Effector memory CD8-positive, alpha-beta T cell (primary cell): ENCODE measurements at regions not wholly inside any gene's neighbourhood (a gene's known extent, or its start where the extent isn't known, plus 50 kb on each side); places are given as distances from the start of the nearest gene placed in this dataset.

Experiments used
- ATAC-seq: fragments of 150-1000 bp; cut with Tn5 transposase; replicated peaks from 2 replicates; pipeline ENCODE4 v1.10.0; 2021; ENCODE audit warnings: mild to moderate bottlenecking, moderate library complexity
- DNase-seq, 3 experiments: peaks; one replicate each; pipeline ENCODE4 v3.0.0; 2021
- H3K27ac Mint-ChIP-seq, 2 donors: one replicate each; pipeline ENCODE4 v1.8.0; 2022; ENCODE audit warnings: mild to moderate bottlenecking in 2 of 2, mixed read lengths in 2 of 2, moderate library complexity in 2 of 2
- H3K27me3 Mint-ChIP-seq, 2 donors: one replicate each; pipeline ENCODE4 v1.8.0; 2022; ENCODE audit warnings: mixed read lengths in 2 of 2
- H3K36me3 Mint-ChIP-seq: one replicate; pipeline ENCODE4 v1.8.0; 2022; ENCODE audit warnings: mild to moderate bottlenecking, moderate library complexity, mixed read lengths; ENCODE audit not compliant: insufficient read depth
- H3K4me1 Mint-ChIP-seq, 2 donors: one replicate each; pipeline ENCODE4 v1.8.0; 2022; ENCODE audit warnings: low read depth in 2 of 2, mixed read lengths in 2 of 2
- H3K4me3 Mint-ChIP-seq, 2 donors: one replicate each; pipeline ENCODE4 v1.8.0; 2022; ENCODE audit warnings: mild to moderate bottlenecking in 2 of 2, mixed read lengths in 2 of 2, moderate library complexity in 2 of 2
- H3K9me3 Mint-ChIP-seq, 2 donors: one replicate each; pipeline ENCODE4 v1.8.0; 2022; ENCODE audit warnings: mixed read lengths in 2 of 2

GRCh38 chr2:211159972-211160371, 603.6 kb downstream of the CPS1 start:
- Mint-ChIP-seq H3K4me3 (no peak overlapping the region), H3K36me3 (no peaks in the 10 kb centered on the region), H3K4me1 (no peaks in the 10 kb centered on the region), H3K9me3 (no peaks in the 10 kb centered on the region), H3K27ac (no peak overlapping the region), H3K27me3 (no peaks in the 10 kb centered on the region)
- DNase-seq = no peak
- ATAC-seq = no peak

GRCh38 chr2:211161236-211161635, 604.8 kb downstream of the CPS1 start:
- Mint-ChIP-seq H3K4me3 (no peak overlapping the region), H3K9me3 (no peaks in the 10 kb centered on the region), H3K4me1 (no peaks in the 10 kb centered on the region), H3K27me3 (no peaks in the 10 kb centered on the region), H3K36me3 (no peaks in the 10 kb centered on the region), H3K27ac (no peak overlapping the region)
- ATAC-seq (no peak), DNase-seq (no peak)

GRCh38 chr2:211162911-211163310, 606.5 kb downstream of the CPS1 start:
- DNase-seq (no peak), ATAC-seq (no peak)
- Mint-ChIP-seq H3K9me3 (peaks cover 0 to 1% of the 10 kb centered on the region in 2 donors), H3K27ac (no peak overlapping the region), H3K4me1 (no peaks in the 10 kb centered on the region), H3K27me3 (no peaks in the 10 kb centered on the region), H3K4me3 (no peak overlapping the region), H3K36me3 (no peaks in the 10 kb centered on the region)

- H3K27me3 Mint-ChIP-seq = no peaks in the 10 kb centered on the region
- H3K4me1 Mint-ChIP-seq = no peaks in the 10 kb centered on the region
- H3K9me3 Mint-ChIP-seq = peaks cover 5 to 10% of the 10 kb centered on the region in 2 donors
- H3K4me3 Mint-ChIP-seq = no peak overlapping the region
- no peaks in the 10 kb centered on the region for H3K36me3 Mint-ChIP-seq
- no peak for ATAC-seq
- DNase-seq = no peak
- H3K27ac Mint-ChIP-seq = no peak overlapping the region
These were observed 614.4 kb downstream of the CPS1 start for GRCh38 chr2:211170843-211171242.

- Mint-ChIP-seq H3K36me3 (no peaks in the 10 kb centered on the region), H3K27ac (no peak overlapping the region), H3K4me3 (no peak overlapping the region), H3K27me3 (no peaks in the 10 kb centered on the region), H3K4me1 (no peaks in the 10 kb centered on the region), H3K9me3 (peaks cover 3 to 10% of the 10 kb centered on the region in 2 donors)
- DNase-seq (no peak), ATAC-seq (no peak)
These were observed 617.6 kb downstream of the CPS1 start for GRCh38 chr2:211174021-211174420.

GRCh38 chr2:211174631-211175030, 618.2 kb downstream of the CPS1 start:
- no peak for ATAC-seq
- DNase-seq = no peak
- peaks cover 3 to 10% of the 10 kb centered on the region in 2 donors for H3K9me3 Mint-ChIP-seq
- no peaks in the 10 kb centered on the region for H3K27me3 Mint-ChIP-seq
- no peak overlapping the region for H3K4me3 Mint-ChIP-seq
- no peaks in the 10 kb centered on the region for H3K36me3 Mint-ChIP-seq
- H3K4me1 Mint-ChIP-seq = no peaks in the 10 kb centered on the region
- no peak overlapping the region for H3K27ac Mint-ChIP-seq

GRCh38 chr2:211175956-211176355, 619.6 kb downstream of the CPS1 start:
- Mint-ChIP-seq H3K27ac (no peak overlapping the region), H3K4me1 (no peaks in the 10 kb centered on the region), H3K27me3 (no peaks in the 10 kb centered on the region), H3K4me3 (no peak overlapping the region), H3K36me3 (no peaks in the 10 kb centered on the region), H3K9me3 (peaks cover 3 to 10% of the 10 kb centered on the region in 2 donors)
- no peak for ATAC-seq
- no peak for DNase-seq

GRCh38 chr2:211176514-211177141, 620.2 kb downstream of the CPS1 start:
- ATAC-seq (no peak), DNase-seq (no peak)
- Mint-ChIP-seq H3K36me3 (no peaks in the 10 kb centered on the region), H3K4me1 (no peaks in the 10 kb centered on the region), H3K4me3 (no peak overlapping the region), H3K27ac (no peak overlapping the region), H3K27me3 (no peaks in the 10 kb centered on the region), H3K9me3 (peaks cover 3 to 10% of the 10 kb centered on the region in 2 donors)

GRCh38 chr2:211181626-211182025, 625.2 kb downstream of the CPS1 start:
- DNase-seq (no peak), ATAC-seq (no peak)
- peaks cover 0 to 6% of the 10 kb centered on the region in 2 donors for H3K9me3 Mint-ChIP-seq
- no peaks in the 10 kb centered on the region for H3K4me1 Mint-ChIP-seq
- H3K27ac Mint-ChIP-seq = no peak overlapping the region
- H3K4me3 Mint-ChIP-seq = no peak overlapping the region
- H3K27me3 Mint-ChIP-seq = no peaks in the 10 kb centered on the region
- no peaks in the 10 kb centered on the region for H3K36me3 Mint-ChIP-seq

GRCh38 chr2:211187602-211188001, 631.2 kb downstream of the CPS1 start:
- no peak for ATAC-seq
- H3K4me1 Mint-ChIP-seq = no peaks in the 10 kb centered on the region
- H3K27ac Mint-ChIP-seq = no peak overlapping the region
- DNase-seq = no peak
- H3K9me3 Mint-ChIP-seq = peaks cover 2 to 19% of the 10 kb centered on the region in 2 donors
- no peaks in the 10 kb centered on the region for H3K27me3 Mint-ChIP-seq
- no peak overlapping the region for H3K4me3 Mint-ChIP-seq
- H3K36me3 Mint-ChIP-seq = no peaks in the 10 kb centered on the region

GRCh38 chr2:211203986-211204385, 647.6 kb downstream of the CPS1 start:
- H3K27me3 Mint-ChIP-seq = no peaks in the 10 kb centered on the region
- H3K36me3 Mint-ChIP-seq = no peaks in the 10 kb centered on the region
- DNase-seq = no peak
- no peak overlapping the region for H3K4me3 Mint-ChIP-seq
- H3K4me1 Mint-ChIP-seq = no peaks in the 10 kb centered on the region
- no peak for ATAC-seq
- no peak overlapping the region for H3K27ac Mint-ChIP-seq
- H3K9me3 Mint-ChIP-seq = peaks cover 0 to 11% of the 10 kb centered on the region in 2 donors

- DNase-seq (no peak), ATAC-seq (no peak)
- Mint-ChIP-seq H3K4me1 (no peaks in the 10 kb centered on the region), H3K27me3 (no peaks in the 10 kb centered on the region), H3K36me3 (no peaks in the 10 kb centered on the region), H3K27ac (no peak overlapping the region), H3K4me3 (no peak overlapping the region), H3K9me3 (peaks cover 0 to 11% of the 10 kb centered on the region in 2 donors)
These were observed 648.1 kb downstream of the CPS1 start for GRCh38 chr2:211204456-211204855.

- Mint-ChIP-seq H3K27ac (no peak overlapping the region), H3K4me3 (no peak overlapping the region), H3K9me3 (peaks cover 0 to 11% of the 10 kb centered on the region in 2 donors), H3K27me3 (no peaks in the 10 kb centered on the region), H3K4me1 (no peaks in the 10 kb centered on the region), H3K36me3 (no peaks in the 10 kb centered on the region)
- ATAC-seq = no peak
- DNase-seq = no peak
These were observed 648.5 kb downstream of the CPS1 start for GRCh38 chr2:211204902-211205301.

- Mint-ChIP-seq H3K4me3 (no peak overlapping the region), H3K36me3 (no peaks in the 10 kb centered on the region), H3K4me1 (no peaks in the 10 kb centered on the region), H3K27ac (no peak overlapping the region), H3K9me3 (peaks cover 0 to 11% of the 10 kb centered on the region in 2 donors), H3K27me3 (no peaks in the 10 kb centered on the region)
- DNase-seq (no peak), ATAC-seq (no peak)
These were observed 649.0 kb downstream of the CPS1 start for GRCh38 chr2:211205358-211205757.

- DNase-seq = no peak
- H3K4me3 Mint-ChIP-seq = no peak overlapping the region
- no peaks in the 10 kb centered on the region for H3K27me3 Mint-ChIP-seq
- H3K36me3 Mint-ChIP-seq = no peaks in the 10 kb centered on the region
- no peak overlapping the region for H3K27ac Mint-ChIP-seq
- peaks cover 0 to 7% of the 10 kb centered on the region in 2 donors for H3K9me3 Mint-ChIP-seq
- no peaks in the 10 kb centered on the region for H3K4me1 Mint-ChIP-seq
- ATAC-seq = no peak
These were observed 649.4 kb downstream of the CPS1 start for GRCh38 chr2:211205836-211206235.
